ENCODE measurements at regions not wholly inside any gene's neighbourhood (a gene's known extent, or its start where the extent isn't known, plus 50 kb on each side); places are given as distances from the start of the nearest gene placed in this dataset.

GRCh38 chr2:198711484-198711883 is 746.3 kb downstream of the SATB2 start:
- TF ChIP-seq CTCF (IDR thresholded peaks at IDR 0.05) (no peak), MAX (IDR thresholded peaks at IDR 0.05; ENCODE audit: low read depth) (no peak), JUND (IDR thresholded peaks at IDR 0.05) (no peak), MXI1 (IDR thresholded peaks at IDR 0.05; ENCODE audit: low read depth, low read length) (no peak), REST (IDR thresholded peaks at IDR 0.05; ENCODE audit: low read depth, low read length) (no peak), POLR2AphosphoS5 (IDR thresholded peaks at IDR 0.05; ENCODE audit: low read depth, low read length) (no peak), RXRA (IDR thresholded peaks at IDR 0.05; ENCODE audit: borderline replicate concordance, low read depth) (no peak), USF2 (IDR thresholded peaks at IDR 0.05; ENCODE audit: borderline replicate concordance, low read depth, low read length) (no peak), IRF3 (IDR thresholded peaks at IDR 0.05; ENCODE audit: low read depth, low read length) (no peak), RAD21 (IDR thresholded peaks at IDR 0.05; ENCODE audit: low read length) (no peak), TEAD4 (IDR thresholded peaks at IDR 0.05; ENCODE audit: borderline replicate concordance, insufficient read depth) (no peak)
